ENCODE measurements at regions not wholly inside any gene's neighbourhood (a gene's known extent, or its start where the extent isn't known, plus 50 kb on each side); places are given as distances from the start of the nearest gene placed in this dataset.

- no peak for TF ChIP-seq CTCF (IDR thresholded peaks at IDR 0.05; ENCODE audit: insufficient read depth, low read depth, low read length)
- TF ChIP-seq EZH2 (IDR thresholded peaks at IDR 0.05; ENCODE audit: insufficient read depth, low read length), result no peak
Measured at GRCh38 chr9:83151627-83152137, 88.7 kb upstream of the RASEF start.
